ENCODE measurements at regions not wholly inside any gene's neighbourhood (a gene's known extent, or its start where the extent isn't known, plus 50 kb on each side); places are given as distances from the start of the nearest gene placed in this dataset.
"Not testable (repeated sequence)": the region's sequence is repeated elsewhere in the genome, so short reads cannot be mapped to it uniquely, and the experiment has no call there.

DNA sequence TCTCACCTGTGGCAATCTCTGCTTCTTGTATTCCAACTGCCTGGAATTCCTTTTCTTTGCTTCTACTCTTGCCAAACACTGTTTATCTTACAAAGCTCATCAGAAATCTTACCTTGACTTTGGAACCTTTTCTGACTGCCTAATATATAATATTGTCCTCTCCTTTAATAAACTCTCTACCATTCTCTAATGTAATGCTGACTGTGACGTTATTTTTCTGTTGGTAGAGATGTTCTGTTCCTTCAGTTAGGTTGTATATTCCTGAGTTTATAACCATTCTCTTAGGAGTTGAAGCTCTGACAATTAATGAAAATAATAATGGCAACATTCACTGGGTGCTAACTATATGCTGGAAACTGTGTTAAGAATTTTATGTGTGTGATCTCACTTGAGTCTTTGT, 188.8 kb upstream of the ATP10B start:
- no peak for DNase-seq

- DNase-seq = no peak
These were observed 184.3 kb upstream of the ATP10B start for GRCh38 chr5:161036296-161036695.

DNA sequence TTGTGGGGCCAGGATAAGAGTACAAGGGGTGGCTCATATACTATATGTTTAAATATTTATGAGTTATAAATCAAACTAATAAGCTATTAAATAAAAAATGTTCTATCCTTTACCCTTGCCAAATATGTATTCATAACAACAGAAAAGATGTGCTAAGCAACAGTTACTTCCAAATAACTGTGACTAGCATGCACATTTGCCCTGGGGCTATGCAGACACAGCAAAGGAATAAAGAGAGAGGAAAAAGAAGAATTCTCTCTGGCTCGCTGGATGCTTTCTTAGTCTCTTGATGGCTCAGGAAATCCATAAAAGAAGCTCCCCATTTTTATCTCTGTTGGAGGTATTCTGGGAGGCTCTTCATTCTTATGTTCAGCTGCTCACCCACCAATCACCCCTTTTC, 182.4 kb upstream of the ATP10B start:
- no peak for DNase-seq

- DNase-seq = no peak
These were observed 178.2 kb upstream of the ATP10B start for GRCh38 chr5:161030229-161030628.

DNA sequence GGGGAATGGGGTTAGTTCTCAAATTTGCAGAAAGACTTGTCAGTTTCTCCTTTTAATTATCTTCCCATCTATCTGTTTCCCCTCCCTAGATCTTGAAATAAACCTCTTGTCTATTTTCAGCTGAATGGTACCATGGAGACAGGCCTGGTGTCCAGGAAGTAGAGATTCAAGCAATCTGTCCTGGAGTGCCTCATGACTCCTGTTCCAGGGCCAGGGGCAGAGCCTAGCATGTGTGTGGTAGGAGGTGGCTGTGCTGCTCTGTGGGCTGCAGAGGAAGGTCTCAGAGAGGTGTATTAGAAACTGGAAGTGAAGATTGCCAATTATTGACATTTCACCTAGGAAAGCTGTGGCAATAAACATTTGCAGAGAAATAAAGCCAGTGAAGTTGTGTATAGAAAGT, 175.8 kb upstream of the ATP10B start:
- peak in 1 of 58 donors; percentile 3 for DNase-seq

- peak in 1 of 58 donors; percentile 7 for DNase-seq
These were observed 171.5 kb upstream of the ATP10B start for GRCh38 chr5:161023551-161023950.

DNA sequence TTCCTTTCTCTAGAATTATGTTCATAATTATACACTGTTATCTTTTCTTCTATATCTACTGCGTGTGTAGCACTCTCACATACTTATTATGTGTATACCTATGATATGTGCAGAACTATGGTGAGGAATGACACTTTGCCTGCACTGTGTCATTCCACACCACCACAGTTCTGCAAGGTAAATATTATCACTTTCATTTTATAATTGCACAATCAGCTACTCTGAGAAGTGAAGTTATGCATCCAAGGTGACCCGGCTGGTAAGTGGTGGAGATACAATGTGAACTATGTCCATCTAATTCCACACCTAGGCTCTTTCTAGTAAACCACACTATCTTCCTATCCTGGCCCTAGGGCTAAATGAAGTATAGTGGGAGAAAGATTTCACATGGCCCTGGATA, 170.1 kb upstream of the ATP10B start:
- no peak for DNase-seq

DNA sequence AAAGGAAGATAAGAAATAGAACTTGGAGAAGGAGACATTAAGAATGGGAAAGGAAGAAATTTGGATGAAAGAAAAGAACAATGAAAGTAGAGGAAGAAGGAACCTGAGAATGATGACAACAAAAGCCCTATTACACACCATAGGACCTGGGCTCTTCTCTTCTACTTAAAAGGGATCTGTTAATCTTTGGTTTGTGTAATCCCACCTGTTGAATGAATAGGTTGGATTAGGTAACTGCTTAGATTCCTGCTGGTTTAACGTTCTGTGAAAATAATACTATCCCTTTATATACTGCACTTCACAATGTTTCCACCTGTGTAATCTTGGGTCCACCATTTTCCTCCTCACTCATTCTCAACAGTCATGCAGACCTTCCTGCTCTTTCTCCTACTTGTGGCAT, 157.8 kb upstream of the ATP10B start:
- no peak for DNase-seq

DNA sequence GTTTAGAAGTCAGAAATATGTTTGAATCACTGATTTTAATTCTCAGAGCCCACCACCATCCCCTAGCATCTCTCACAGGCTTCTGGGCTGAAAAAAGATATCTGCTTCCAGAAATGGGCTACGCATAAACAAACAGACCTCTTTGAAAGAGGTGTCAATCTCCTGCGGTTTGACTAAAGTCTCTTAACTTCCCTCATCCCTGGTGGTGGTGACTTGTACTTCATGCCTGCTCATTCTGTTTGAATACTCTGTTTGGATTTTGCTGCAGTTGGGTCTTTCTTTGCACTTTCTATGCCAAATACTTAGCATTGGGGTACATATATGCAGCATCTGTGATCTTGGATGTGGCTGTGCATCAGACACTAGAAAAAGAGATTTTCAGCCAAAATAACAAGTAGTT, 157.2 kb upstream of the ATP10B start:
- DNase-seq = no peak

DNA sequence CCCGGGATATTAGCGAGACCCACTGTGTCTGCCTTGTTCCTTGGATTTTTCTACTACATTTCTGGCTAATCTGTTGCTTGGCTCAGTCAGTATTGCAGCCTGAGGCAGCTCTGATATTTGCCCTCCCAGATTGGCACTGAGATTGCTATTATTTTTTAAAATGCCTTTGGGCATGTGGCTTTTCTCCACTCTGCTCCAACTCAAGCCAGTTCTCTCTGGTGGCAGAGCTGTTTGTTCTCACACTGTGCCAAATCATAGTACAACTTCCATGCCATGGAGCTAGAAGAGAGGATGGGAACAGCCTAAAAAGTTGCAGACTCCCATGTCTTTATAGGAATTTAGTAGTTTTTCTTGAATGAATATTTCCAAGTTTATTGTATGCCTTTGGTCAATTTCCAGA, 155.9 kb upstream of the ATP10B start:
- DNase-seq = no peak

- DNase-seq = no peak
These were observed 150.6 kb upstream of the ATP10B start for GRCh38 chr5:161002571-161003074.

DNA sequence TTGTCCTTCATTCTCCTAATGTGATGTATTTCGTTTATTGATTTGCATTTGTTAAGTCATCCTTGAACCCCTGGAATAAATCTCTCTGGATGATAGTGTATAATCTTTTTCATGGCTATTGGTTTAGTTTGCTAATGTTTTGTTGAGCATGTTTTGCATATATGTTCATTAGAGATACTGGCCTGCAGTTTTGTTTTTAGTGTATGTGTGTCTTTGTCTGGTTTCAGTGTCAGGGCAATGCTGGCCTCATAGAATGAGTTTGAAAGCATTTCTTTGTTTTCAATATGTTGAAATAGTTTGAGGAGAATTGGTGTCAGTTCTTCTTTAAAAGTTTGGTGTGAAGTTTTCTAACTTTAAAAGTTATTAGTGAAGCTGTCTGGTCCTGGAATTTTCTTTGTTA, 149.6 kb upstream of the ATP10B start:
- DNase-seq = no peak

GRCh38 chr5:161001142-161001541, 149.1 kb upstream of the ATP10B start:
- DNase-seq = not testable (repeated sequence)

DNA sequence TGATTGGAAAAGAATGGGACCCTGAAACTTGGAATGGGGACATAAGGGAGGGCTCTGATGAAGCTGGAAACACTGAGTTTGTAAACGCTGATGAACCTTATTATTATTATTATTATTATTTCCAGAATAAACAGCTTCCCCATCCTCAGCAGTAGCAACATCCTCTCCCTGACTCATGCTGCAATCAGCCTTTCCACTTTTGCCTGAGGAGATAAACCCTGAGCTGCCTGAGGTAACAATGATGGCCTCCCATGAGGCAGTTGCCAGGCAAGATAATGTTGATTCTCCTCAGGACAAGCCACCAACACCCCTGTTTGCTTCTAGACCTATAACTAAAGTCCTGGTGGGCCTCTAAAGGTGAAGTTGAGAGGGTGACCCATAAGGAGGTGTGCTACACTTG, 139.2 kb upstream of the ATP10B start:
- DNase-seq = no peak

GRCh38 chr5:160979385-160979784, 127.4 kb upstream of the ATP10B start:
- DNase-seq = no peak

- no peak for DNase-seq
These were observed 126.9 kb upstream of the ATP10B start for GRCh38 chr5:160978944-160979343.

DNA sequence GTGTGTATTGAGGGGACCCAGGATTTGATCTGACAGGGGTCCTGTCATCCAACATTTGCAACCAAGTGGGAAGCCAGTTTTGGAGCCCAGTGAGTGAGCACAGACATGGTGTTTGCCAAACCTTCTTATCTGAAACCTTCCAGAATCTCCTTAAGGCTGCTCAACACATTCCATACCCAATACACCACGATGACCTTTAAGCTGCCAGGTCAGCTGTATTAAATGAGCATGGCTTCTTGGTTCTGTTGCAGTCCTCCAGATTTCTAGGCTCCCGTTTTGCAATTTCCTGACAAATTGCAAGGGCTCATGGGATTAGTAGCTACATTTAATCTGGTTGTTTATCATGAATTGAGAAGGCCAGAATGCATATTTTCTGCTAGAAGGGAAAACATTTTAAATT, 124.2 kb upstream of the ATP10B start:
- DNase-seq = no peak

GRCh38 chr5:160970605-160971191, 118.7 kb upstream of the ATP10B start:
- DNase-seq = peak in 1 of 58 donors; percentile 10

DNA sequence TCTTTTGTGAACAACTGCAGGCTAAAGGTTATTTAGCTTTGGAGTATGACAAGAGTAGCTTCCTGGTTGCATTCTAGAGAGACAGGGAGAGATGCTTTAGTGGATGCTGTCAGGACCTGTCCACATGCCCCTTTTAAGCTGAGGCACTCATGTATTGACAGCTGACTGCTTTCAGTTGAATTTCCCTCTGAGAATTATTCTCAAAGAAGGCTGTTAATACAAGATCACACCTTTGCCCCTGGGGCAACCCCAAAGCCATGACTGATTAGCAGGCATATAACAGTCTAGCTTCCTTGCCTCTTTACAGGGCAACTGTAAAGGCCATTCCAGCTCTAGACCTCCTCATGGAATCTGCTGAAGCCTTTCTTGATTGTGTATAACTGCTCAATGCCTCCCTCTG, 117.6 kb upstream of the ATP10B start:
- DNase-seq = no peak

- no peak for DNase-seq
These were observed 116.5 kb upstream of the ATP10B start for GRCh38 chr5:160968480-160968879.

DNA sequence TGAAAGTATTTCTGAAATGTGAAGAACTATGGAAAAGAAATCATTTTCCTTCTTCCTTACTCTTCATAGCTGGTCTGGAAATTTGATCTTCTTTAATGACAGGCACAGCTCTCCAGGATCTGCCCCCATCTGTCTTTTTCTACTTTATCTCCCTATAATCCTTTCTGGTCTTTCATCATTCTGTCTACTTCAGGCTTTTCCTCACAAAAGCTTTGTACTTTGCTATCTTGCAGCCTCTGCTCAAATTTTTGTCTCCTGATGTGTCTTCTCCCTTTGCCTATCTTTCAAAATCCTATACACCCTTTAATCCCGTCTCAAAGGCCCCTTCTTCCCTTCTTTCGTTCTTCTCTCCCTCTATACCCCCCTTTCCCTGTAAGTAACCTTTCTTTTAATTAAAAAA, 114.9 kb upstream of the ATP10B start:
- DNase-seq = no peak

GRCh38 chr5:160961761-160962160, 109.8 kb upstream of the ATP10B start:
- DNase-seq = no peak

DNA sequence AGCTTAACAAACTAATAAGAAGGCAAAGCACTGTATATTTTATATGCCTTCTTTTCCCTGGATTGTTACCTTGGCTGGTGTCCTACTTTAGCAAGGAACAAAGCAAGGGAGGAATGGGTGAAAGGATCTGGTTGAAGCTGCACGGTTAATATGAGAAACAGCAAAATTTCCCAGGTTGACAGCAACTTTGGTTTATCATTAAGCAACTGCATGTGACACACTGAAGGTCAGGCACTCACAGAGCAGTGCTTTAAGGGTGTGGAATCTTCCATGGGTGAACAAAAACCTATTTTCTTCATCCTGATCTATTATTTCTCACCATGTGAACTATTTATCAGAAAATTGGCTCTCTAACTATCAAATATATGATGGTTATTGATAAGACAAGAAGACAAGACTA, 109.0 kb upstream of the ATP10B start:
- no peak for DNase-seq

DNA sequence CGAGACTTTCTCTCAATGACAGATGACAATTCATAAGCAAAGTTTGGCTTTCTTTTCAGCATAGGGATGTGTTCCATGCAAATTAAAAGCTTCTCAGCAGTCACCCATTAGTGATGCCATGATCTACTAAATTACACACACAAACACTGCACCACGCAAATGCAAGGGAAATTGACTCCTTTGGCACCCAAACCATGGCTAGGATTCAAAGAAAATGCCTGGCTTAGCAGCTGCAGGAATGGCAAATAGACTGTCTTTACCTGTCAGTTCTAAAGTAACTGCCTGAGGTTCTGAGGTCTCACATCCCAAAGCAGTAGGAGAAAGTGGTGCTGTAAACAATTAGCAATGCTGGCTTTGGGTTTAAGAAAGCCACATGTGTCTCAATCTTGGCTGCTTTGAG, 108.6 kb upstream of the ATP10B start:
- no peak for DNase-seq
